GM12872 (cell line): ENCODE measurements at regions not wholly inside any gene's neighbourhood (a gene's known extent, or its start where the extent isn't known, plus 50 kb on each side); places are given as distances from the start of the nearest gene placed in this dataset.

Experiments
- TF ChIP-seq, protein P1 (sequence below): IDR thresholded peaks from 3 replicates; pipeline ENCODE4 v1.5.1; 2011; ENCODE audit warnings: low read depth, mild to moderate bottlenecking, low read length, moderate library complexity; ENCODE audit not compliant: insufficient read depth

DNA sequence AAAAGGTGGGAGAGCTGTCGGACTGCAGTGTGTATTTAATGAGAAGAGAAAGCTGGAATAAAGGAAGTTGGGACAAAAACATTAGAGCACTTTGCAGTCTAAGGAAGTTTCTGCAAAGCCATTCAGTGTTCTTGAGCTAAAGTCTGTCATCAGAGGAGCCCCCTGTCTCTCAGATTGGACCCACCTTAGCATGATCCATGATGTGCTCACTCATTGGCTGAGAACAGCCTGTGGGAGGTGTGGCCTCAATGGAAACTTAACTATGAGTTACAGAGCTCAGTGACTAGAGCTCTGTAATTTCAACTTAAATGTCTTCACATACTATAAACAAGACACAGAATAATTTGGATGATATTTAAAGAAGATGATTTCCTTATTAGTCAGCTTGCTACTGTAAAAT lies 437.0 kb downstream of the BTBD3 start:
- TF ChIP-seq, protein P1, sequence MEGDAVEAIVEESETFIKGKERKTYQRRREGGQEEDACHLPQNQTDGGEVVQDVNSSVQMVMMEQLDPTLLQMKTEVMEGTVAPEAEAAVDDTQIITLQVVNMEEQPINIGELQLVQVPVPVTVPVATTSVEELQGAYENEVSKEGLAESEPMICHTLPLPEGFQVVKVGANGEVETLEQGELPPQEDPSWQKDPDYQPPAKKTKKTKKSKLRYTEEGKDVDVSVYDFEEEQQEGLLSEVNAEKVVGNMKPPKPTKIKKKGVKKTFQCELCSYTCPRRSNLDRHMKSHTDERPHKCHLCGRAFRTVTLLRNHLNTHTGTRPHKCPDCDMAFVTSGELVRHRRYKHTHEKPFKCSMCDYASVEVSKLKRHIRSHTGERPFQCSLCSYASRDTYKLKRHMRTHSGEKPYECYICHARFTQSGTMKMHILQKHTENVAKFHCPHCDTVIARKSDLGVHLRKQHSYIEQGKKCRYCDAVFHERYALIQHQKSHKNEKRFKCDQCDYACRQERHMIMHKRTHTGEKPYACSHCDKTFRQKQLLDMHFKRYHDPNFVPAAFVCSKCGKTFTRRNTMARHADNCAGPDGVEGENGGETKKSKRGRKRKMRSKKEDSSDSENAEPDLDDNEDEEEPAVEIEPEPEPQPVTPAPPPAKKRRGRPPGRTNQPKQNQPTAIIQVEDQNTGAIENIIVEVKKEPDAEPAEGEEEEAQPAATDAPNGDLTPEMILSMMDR = no peak

DNA sequence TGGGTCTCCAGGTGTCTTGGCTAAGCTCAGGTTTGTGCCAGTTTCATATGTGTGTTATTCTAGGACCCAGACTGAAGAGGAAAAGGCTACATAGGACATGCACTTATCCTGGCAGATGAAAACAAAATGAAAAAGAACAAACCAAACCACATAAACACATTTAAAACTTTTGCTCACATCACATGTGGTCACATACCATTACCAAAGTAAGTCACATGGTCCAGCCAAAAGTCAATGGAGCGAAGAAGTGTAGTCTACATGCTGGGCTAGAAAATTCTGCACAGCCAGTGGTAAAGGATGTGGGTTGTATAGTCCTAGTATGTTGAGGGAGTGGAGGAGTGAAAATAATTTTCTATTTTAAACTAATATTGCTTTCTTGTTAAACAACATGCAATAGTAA lies 437.5 kb downstream of the BTBD3 start:
- TF ChIP-seq, protein P1 = no peak

DNA sequence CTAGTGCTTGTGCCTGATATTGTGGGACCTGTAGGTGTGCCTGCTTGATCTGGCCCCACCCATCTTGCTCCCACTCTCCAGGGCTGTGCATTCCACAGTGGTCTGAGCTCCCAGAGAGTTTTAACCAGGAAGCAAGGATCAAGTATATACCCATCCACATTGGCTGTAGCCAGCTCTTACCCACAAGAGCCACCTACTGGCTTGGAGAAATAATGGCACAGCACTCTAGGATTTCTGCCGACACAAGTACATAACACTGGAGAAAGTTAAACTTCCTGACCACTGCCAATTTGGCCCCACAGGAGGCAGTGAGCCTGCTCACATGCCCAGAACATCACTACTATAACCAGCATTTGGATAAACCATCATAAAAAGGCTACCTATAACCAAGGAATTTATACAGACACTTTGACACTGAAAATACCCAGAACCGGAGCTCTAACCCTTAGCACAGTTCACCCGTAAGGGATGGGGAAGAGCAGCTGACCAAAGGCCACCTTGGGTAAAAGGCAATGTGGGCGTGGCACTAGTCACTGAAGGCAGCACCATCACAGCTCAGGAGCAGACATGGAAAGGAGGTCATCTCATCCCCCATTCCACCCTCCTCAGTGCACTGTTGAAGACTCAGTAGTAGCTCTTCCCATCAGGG lies 440.4 kb downstream of the BTBD3 start:
- TF ChIP-seq, protein P1 = no peak

DNA sequence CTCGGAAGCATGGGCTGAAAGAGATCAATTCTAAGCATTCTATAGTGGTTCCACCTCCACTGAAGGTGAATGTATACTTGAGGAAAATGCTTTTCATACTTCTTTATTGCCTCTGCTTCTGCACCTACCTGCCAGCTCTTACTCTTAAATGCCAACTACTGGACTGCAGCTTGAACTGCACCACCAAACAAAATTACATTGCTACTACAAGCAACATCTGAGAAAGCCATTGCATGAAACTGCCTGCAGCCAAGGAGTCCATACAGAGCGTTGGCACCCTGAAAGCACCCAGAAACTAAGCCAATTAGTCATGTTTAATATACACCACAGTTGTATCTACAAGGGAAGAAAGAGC lies 440.9 kb downstream of the BTBD3 start:
- TF ChIP-seq, protein P1 = no peak

DNA sequence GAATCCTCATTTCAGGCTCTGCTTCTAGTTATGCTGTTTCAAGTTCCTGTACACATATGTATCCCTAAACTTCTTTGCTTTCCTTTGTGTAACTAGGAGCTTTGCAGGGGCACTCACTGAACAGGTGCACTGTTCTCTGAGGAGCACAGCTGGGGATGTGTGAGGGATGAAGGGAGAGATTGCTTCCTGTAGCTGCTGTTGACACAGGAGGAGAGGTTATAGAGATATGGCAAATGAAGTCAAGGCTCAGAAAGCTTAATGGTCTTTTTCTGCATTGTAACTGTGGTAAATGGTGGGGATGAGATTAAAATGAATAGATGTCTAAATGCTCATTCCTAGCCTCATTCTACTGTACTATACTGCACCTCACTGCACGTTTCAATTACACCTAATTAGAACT lies 454.3 kb downstream of the BTBD3 start:
- TF ChIP-seq, protein P1 = no peak

DNA sequence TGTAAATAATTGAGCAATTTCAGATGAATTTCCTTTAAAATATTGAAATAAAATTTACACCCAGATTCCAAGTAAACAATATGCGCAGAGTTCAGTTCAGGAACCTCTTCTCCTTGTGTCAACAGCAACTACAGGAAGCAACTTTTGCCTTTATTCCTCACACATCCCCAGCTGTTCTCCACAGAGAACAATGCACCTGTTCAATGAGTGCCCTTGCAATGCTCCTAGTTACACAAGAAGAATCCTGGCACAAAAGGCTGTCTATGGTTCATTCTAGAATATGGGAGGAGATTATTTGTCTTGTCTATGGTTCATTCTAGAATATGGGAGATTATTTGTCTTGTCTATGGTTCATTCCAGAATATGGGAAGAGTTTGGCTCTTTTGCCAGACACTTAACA lies 454.9 kb downstream of the BTBD3 start:
- TF ChIP-seq, protein P1 = no peak

DNA sequence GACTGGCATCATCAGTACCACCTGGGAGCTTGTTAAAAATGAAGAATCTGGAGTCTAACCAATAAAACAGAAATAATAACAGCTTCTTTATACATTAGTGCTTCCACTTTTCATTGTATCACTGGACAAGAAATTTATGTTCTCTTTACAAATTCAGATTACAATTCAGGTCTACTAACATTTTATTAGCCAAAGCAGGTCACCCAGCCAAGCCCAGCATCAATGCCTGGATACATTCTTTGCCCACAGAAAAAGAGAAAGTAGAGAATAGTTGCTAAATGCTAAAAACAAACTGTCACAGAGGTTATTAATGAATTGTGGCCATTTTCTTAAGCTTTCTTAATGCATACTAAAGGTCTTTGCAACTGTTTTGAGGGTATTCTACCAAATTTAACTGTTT lies 458.3 kb downstream of the BTBD3 start:
- TF ChIP-seq, protein P1 = no peak
